Osteoblast (primary cell): ENCODE measurements at regions not wholly inside any gene's neighbourhood (a gene's known extent, or its start where the extent isn't known, plus 50 kb on each side); places are given as distances from the start of the nearest gene placed in this dataset.

Experiments
- DNase-seq: peaks from one replicate; pipeline ENCODE4 v3.0.0; 2011; ENCODE audit warnings: low spot score, mixed read lengths; ENCODE audit not compliant: insufficient read length; ENCODE audit errors: missing footprints
- H2AFZ ChIP-seq: 2 replicates; pipeline ENCODE4 v1.6.0; 2011; ENCODE audit warnings: mild to moderate bottlenecking, low read length
- H3K27ac ChIP-seq: 2 replicates; pipeline ENCODE4 v1.5.1; 2011; ENCODE audit warnings: mild to moderate bottlenecking, low read depth, low read length, moderate library complexity
- H3K27me3 ChIP-seq: 2 replicates; pipeline ENCODE4 v1.6.0; 2012; ENCODE audit warnings: mild to moderate bottlenecking, control low read depth, inconsistent platforms, low read length, moderate library complexity; ENCODE audit not compliant: insufficient read depth
- H3K36me3 ChIP-seq: 2 replicates; pipeline ENCODE4 v1.5.1; 2011; ENCODE audit warnings: mild to moderate bottlenecking, low read length, control low read depth, moderate library complexity; ENCODE audit not compliant: insufficient read depth
- H3K4me1 ChIP-seq: 2 replicates; pipeline ENCODE4 v1.5.1; 2011; ENCODE audit warnings: mild to moderate bottlenecking, low read length, control low read depth, moderate library complexity; ENCODE audit not compliant: insufficient read depth
- H3K4me2 ChIP-seq: 2 replicates; pipeline ENCODE4 v1.6.0; 2011; ENCODE audit warnings: mild to moderate bottlenecking, low read length; ENCODE audit not compliant: insufficient read depth
- H3K4me3 ChIP-seq: fragments of 200-600 bp; sonication (generic); 3 replicates; pipeline ENCODE4 v1.5.1; 2012; ENCODE audit warnings: mild to moderate bottlenecking, low read length, inconsistent platforms; ENCODE audit not compliant: insufficient read depth
- H3K79me2 ChIP-seq: 2 replicates; pipeline ENCODE4 v1.6.0; 2012; ENCODE audit warnings: mild to moderate bottlenecking, low read length, control low read depth, inconsistent platforms; ENCODE audit not compliant: insufficient read depth
- H3K9me3 ChIP-seq: 2 replicates; pipeline ENCODE4 v1.5.1; 2011; ENCODE audit warnings: low read depth, low read length, control low read depth
- H4K20me1 ChIP-seq: 2 replicates; pipeline ENCODE4 v1.6.0; 2012; ENCODE audit warnings: mild to moderate bottlenecking, low read length, control low read depth; ENCODE audit not compliant: insufficient read depth
- CTCF ChIP-seq: IDR thresholded peaks from 2 replicates; pipeline ENCODE4 v1.5.1; 2011; ENCODE audit warnings: mild to moderate bottlenecking, low read depth, low read length, moderate library complexity; ENCODE audit errors: extremely low read depth

- Histone ChIP-seq H3K4me1 (peaks cover 40% of the 10 kb centered on the region), H3K9me3 (no peaks in the 10 kb centered on the region), H3K27ac (peak overlapping the region; percentile 90), H3K4me2 (peak overlapping the region; percentile 72), H2AFZ (no peak overlapping the region), H3K27me3 (no peaks in the 10 kb centered on the region), H3K36me3 (no peaks in the 10 kb centered on the region), H3K4me3 (peak overlapping the region; percentile 33), H4K20me1 (no peaks in the 10 kb centered on the region), H3K79me2 (peaks cover 24% of the 10 kb centered on the region)
- peak; percentile 97 for DNase-seq
- TF ChIP-seq CTCF = no peak
Measured at GRCh38 chr14:100438678-100439592, 115.8 kb downstream of the SLC25A47 start.

GRCh38 chr14:100439781-100440180 lies 116.6 kb downstream of the SLC25A47 start:
- H3K27ac ChIP-seq = peak overlapping the region; percentile 90
- no peaks in the 10 kb centered on the region for H3K27me3 ChIP-seq
- DNase-seq = no peak
- H3K4me1 ChIP-seq = peaks cover 42% of the 10 kb centered on the region
- H2AFZ ChIP-seq = peak overlapping the region; percentile 42
- no peak for TF ChIP-seq CTCF
- no peaks in the 10 kb centered on the region for H3K36me3 ChIP-seq
- H3K4me3 ChIP-seq = no peak overlapping the region
- peak overlapping the region; percentile 72 for H3K4me2 ChIP-seq
- peaks cover 24% of the 10 kb centered on the region for H3K79me2 ChIP-seq
- H4K20me1 ChIP-seq = no peaks in the 10 kb centered on the region
- no peaks in the 10 kb centered on the region for H3K9me3 ChIP-seq

- peak; percentile 89 for DNase-seq
- H3K36me3 ChIP-seq = no peaks in the 10 kb centered on the region
- no peaks in the 10 kb centered on the region for H4K20me1 ChIP-seq
- no peak overlapping the region for H3K4me3 ChIP-seq
- TF ChIP-seq CTCF = peak; percentile 63
- H2AFZ ChIP-seq = no peak overlapping the region
- no peaks in the 10 kb centered on the region for H3K27me3 ChIP-seq
- peaks cover 42% of the 10 kb centered on the region for H3K4me1 ChIP-seq
- peaks cover 22% of the 10 kb centered on the region for H3K79me2 ChIP-seq
- H3K27ac ChIP-seq = peak overlapping the region; percentile 90
- H3K4me2 ChIP-seq = peak overlapping the region; percentile 72
- H3K9me3 ChIP-seq = no peaks in the 10 kb centered on the region
Measured at GRCh38 chr14:100440207-100440631, 117.1 kb downstream of the SLC25A47 start.

GRCh38 chr14:100440758-100441203 lies 117.6 kb downstream of the SLC25A47 start:
- H3K4me2 ChIP-seq = peak overlapping the region; percentile 72
- no peak for DNase-seq

More at GRCh38 chr14:100440758-100441203, 117.6 kb downstream of the SLC25A47 start:
- H3K79me2 ChIP-seq = peaks cover 19% of the 10 kb centered on the region
- H3K27ac ChIP-seq = peak overlapping the region; percentile 90
- H3K36me3 ChIP-seq = no peaks in the 10 kb centered on the region
- no peaks in the 10 kb centered on the region for H3K27me3 ChIP-seq
- no peak overlapping the region for H3K4me3 ChIP-seq
- no peak for TF ChIP-seq CTCF
- peaks cover 42% of the 10 kb centered on the region for H3K4me1 ChIP-seq
- H4K20me1 ChIP-seq = peaks cover 1% of the 10 kb centered on the region
- no peak overlapping the region for H2AFZ ChIP-seq
- no peaks in the 10 kb centered on the region for H3K9me3 ChIP-seq
